HFFc6 (cell line): ENCODE measurements at regions not wholly inside any gene's neighbourhood (a gene's known extent, or its start where the extent isn't known, plus 50 kb on each side); places are given as distances from the start of the nearest gene placed in this dataset.
"Not testable (repeated sequence)": the region's sequence is repeated elsewhere in the genome, so short reads cannot be mapped to it uniquely, and the experiment has no call there.

Source experiments
- DNase-seq: peaks from one replicate; pipeline ENCODE4 v3.0.0-alpha.2; 2018
- H3K27ac Mint-ChIP-seq: 2 replicates; pipeline ENCODE4 v1.8.0; 2020; ENCODE audit warnings: mild to moderate bottlenecking, mixed read lengths
- H3K27me3 Mint-ChIP-seq: 2 replicates; pipeline ENCODE4 v1.8.0; 2021; ENCODE audit warnings: mild to moderate bottlenecking, moderate library complexity, mixed read lengths; ENCODE audit not compliant: insufficient read depth
- H3K36me3 Mint-ChIP-seq: 2 replicates; pipeline ENCODE4 v1.8.0; 2021; ENCODE audit warnings: low read depth, mixed read lengths
- H3K4me1 Mint-ChIP-seq: 2 replicates; pipeline ENCODE4 v1.8.0; 2020; ENCODE audit warnings: low read depth, mixed read lengths
- H3K4me3 Mint-ChIP-seq: 2 replicates; pipeline ENCODE4 v1.8.0; 2020; ENCODE audit warnings: mild to moderate bottlenecking, moderate library complexity, mixed read lengths
- H3K9me3 Mint-ChIP-seq: 2 replicates; pipeline ENCODE4 v1.8.0; 2020; ENCODE audit warnings: mild to moderate bottlenecking, mixed read lengths
- TF ChIP-seq, protein P1 (sequence below): fragments of 200-600 bp; sonication (generic); IDR thresholded peaks from 2 replicates; pipeline ENCODE4 v1.5.0; 2021; ENCODE audit warnings: antibody characterized with exemption, mild to moderate bottlenecking

DNA sequence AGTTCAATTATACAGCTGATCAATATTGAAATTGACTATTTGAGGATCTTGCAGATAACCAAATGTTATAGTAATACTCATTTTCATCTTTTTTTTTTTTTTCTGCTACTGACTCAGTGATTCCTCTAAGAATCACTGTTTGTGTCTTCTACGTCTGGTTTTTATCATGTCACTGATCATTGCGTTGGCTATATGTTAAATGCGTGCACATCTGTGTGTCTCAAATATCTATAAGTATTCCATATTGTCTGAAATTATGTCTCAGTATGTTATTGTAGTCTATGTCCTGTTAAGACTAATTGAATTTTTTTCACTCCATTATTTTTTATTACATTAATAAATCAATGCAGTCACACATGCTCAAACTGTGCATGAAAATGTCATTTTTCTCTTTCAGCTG, 200.5 kb downstream of the PCDH20 start:
- Mint-ChIP-seq H3K4me3 (no peak overlapping the region), H3K36me3 (no peaks in the 10 kb centered on the region), H3K27ac (no peak overlapping the region), H3K4me1 (no peaks in the 10 kb centered on the region), H3K9me3 (peaks cover 18% of the 10 kb centered on the region; the same call in 1 of the 2 replicates), H3K27me3 (no peaks in the 10 kb centered on the region)
- TF ChIP-seq, protein P1, sequence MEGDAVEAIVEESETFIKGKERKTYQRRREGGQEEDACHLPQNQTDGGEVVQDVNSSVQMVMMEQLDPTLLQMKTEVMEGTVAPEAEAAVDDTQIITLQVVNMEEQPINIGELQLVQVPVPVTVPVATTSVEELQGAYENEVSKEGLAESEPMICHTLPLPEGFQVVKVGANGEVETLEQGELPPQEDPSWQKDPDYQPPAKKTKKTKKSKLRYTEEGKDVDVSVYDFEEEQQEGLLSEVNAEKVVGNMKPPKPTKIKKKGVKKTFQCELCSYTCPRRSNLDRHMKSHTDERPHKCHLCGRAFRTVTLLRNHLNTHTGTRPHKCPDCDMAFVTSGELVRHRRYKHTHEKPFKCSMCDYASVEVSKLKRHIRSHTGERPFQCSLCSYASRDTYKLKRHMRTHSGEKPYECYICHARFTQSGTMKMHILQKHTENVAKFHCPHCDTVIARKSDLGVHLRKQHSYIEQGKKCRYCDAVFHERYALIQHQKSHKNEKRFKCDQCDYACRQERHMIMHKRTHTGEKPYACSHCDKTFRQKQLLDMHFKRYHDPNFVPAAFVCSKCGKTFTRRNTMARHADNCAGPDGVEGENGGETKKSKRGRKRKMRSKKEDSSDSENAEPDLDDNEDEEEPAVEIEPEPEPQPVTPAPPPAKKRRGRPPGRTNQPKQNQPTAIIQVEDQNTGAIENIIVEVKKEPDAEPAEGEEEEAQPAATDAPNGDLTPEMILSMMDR: no peak
- no peak for DNase-seq

DNA sequence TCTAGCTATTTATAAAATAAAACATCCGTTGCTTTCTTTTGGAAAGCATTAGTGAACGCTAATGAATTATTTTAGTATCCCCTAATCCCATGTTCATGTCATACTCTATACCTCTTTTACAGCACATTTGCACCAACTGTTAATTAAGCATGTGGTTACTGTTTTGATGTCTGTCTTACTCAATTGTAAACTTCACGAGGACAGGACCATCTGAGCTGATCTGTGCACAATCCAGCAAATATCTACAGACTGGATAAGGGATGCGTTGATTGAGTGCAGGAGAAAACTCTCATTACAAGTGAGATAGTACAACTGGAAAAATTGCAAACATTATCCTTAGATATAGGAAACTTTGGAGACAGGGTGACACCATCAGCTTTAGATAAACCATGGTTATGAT, 201.1 kb downstream of the PCDH20 start:
- H3K27ac Mint-ChIP-seq: no peak overlapping the region
- peaks cover 18% of the 10 kb centered on the region; the same call in 1 of the 2 replicates for H3K9me3 Mint-ChIP-seq
- DNase-seq: no peak
- H3K27me3 Mint-ChIP-seq: no peaks in the 10 kb centered on the region
- H3K4me3 Mint-ChIP-seq: no peak overlapping the region
- H3K4me1 Mint-ChIP-seq: no peaks in the 10 kb centered on the region
- H3K36me3 Mint-ChIP-seq: no peaks in the 10 kb centered on the region
- TF ChIP-seq, protein P1: no peak

GRCh38 chr13:61205898-61206297, 209.8 kb downstream of the PCDH20 start:
- H3K4me3 Mint-ChIP-seq, H3K27ac Mint-ChIP-seq, H3K27me3 Mint-ChIP-seq, H3K4me1 Mint-ChIP-seq, DNase-seq, H3K36me3 Mint-ChIP-seq: not testable (repeated sequence)
- peaks cover 29% of the 10 kb centered on the region for H3K9me3 Mint-ChIP-seq

DNA sequence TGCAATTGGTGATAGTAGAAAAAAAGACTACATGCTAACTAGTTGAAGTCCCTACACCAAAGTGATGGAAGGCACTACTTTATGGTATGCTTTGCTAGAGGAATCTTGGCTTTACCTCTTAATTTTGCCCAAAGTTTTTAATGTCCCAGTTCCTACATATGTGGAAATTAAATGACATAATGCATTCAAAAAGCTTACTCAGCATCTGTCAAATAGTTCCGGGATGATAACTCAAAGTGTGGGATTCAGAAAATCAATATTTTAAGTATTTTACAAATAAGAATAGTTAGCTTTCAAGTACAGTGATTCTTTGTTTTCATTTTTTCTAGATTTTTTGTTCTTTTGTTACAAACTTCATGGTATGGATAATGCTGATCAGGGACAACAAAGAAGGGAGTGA, 211.6 kb downstream of the PCDH20 start:
- no peaks in the 10 kb centered on the region for H3K36me3 Mint-ChIP-seq
- H3K4me3 Mint-ChIP-seq: no peak overlapping the region
- no peaks in the 10 kb centered on the region for H3K27me3 Mint-ChIP-seq
- no peak overlapping the region for H3K27ac Mint-ChIP-seq
- TF ChIP-seq, protein P1: no peak
- peaks cover 29% of the 10 kb centered on the region for H3K9me3 Mint-ChIP-seq
- H3K4me1 Mint-ChIP-seq: no peaks in the 10 kb centered on the region
- no peak for DNase-seq

- H3K27ac Mint-ChIP-seq: no peak overlapping the region
- TF ChIP-seq, protein P1: no peak
- H3K9me3 Mint-ChIP-seq: peaks cover 29% of the 10 kb centered on the region
- H3K4me3 Mint-ChIP-seq: no peak overlapping the region
- no peak for DNase-seq
- H3K4me1 Mint-ChIP-seq: no peaks in the 10 kb centered on the region
- H3K27me3 Mint-ChIP-seq: no peaks in the 10 kb centered on the region
- H3K36me3 Mint-ChIP-seq: no peaks in the 10 kb centered on the region
Observed at GRCh38 chr13:61202042-61202441, 213.6 kb downstream of the PCDH20 start.

DNA sequence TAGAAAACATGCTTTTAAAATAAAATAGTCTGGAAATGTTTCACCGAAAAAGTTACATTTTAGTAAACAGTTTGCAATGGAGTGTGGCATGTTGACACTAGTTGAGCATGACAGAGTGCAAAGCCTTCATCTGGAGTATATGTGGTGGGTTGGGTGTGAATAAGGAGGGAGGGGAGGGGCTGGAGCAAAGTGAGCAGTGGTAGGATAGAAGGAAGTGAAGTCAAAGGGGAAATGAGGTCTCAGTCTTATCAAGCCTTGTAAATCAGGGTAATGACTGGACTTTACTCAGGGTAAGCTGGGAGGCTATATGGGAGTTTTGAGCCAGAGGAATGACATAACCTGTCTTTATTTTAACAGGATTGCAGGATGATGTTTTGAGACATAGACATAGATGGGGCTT, 222.8 kb downstream of the PCDH20 start:
- Mint-ChIP-seq H3K27ac (no peak overlapping the region), H3K27me3 (no peaks in the 10 kb centered on the region), H3K4me1 (no peaks in the 10 kb centered on the region), H3K4me3 (no peak overlapping the region), H3K9me3 (peaks cover 20% of the 10 kb centered on the region), H3K36me3 (no peaks in the 10 kb centered on the region)
- no peak for DNase-seq
- TF ChIP-seq, protein P1: no peak
